Lung (tissue), 11 donors: ENCODE measurements at regions not wholly inside any gene's neighbourhood (a gene's known extent, or its start where the extent isn't known, plus 50 kb on each side); places are given as distances from the start of the nearest gene placed in this dataset.

ENCODE experiments used
- ATAC-seq: fragments of 200-7000 bp; cut with Tn5 transposase; one replicate; pipeline ENCODE4 v1.9.1; 2020; ENCODE audit warnings: moderate number of reproducible peaks; ENCODE audit not compliant: insufficient read depth, low FRiP score
- DNase-seq, 3 donors: peaks; one replicate each; pipeline ENCODE4 v3.0.0-alpha.2; 2013 to 2017
- H3K27ac ChIP-seq, 2 donors: one replicate each; pipeline ENCODE4 v1.5.1; 2013; ENCODE audit warnings: mild to moderate bottlenecking in 2 of 2, moderate library complexity in 2 of 2, control low read depth in 1 of 2, inconsistent platforms in 1 of 2, low read depth in 1 of 2, low read length in 1 of 2
- H3K27me3 ChIP-seq, 3 donors: one replicate each; pipeline ENCODE4 v1.5.1; 2013; ENCODE audit warnings: low read length in 2 of 3; ENCODE audit not compliant: control insufficient read depth in 3 of 3, insufficient read depth in 3 of 3
- H3K36me3 ChIP-seq, 4 donors: one replicate each; pipeline ENCODE4 v1.5.1; 2013; ENCODE audit warnings: low read length in 4 of 4, mild to moderate bottlenecking in 1 of 4, moderate library complexity in 1 of 4; ENCODE audit not compliant: control insufficient read depth in 4 of 4, insufficient read depth in 4 of 4
- H3K4me1 ChIP-seq, 5 donors: one replicate each; pipeline ENCODE4 v1.5.1; 2013; ENCODE audit warnings: low read length in 5 of 5, mild to moderate bottlenecking in 2 of 5, moderate library complexity in 1 of 5; ENCODE audit not compliant: control insufficient read depth in 5 of 5, insufficient read depth in 5 of 5
- H3K4me3 ChIP-seq: one replicate; pipeline ENCODE4 v1.5.1; 2013; ENCODE audit warnings: mild to moderate bottlenecking, control low read depth, moderate library complexity
- H3K9ac ChIP-seq, 2 donors: one replicate each; pipeline ENCODE4 v1.5.1; 2013; ENCODE audit warnings: low read length in 2 of 2, control low read depth in 1 of 2; ENCODE audit not compliant: insufficient read depth in 1 of 2
- H3K9me3 ChIP-seq, 4 donors: one replicate each; pipeline ENCODE4 v1.5.1; 2013; ENCODE audit warnings: low read length in 3 of 4, mild to moderate bottlenecking in 1 of 4, moderate library complexity in 1 of 4; ENCODE audit not compliant: control insufficient read depth in 4 of 4, insufficient read depth in 3 of 4
- CTCF ChIP-seq: IDR thresholded peaks from 2 replicates; pipeline ENCODE4 v1.5.1; 2012; ENCODE audit warnings: mild to moderate bottlenecking; ENCODE audit errors: control extremely low read depth, extremely low read depth
- WGBS, 2 donors: extraction: QIAGEN DNeasy Blood & Tissue Kit; methylation state at CpG; one replicate each; pipeline ENCODE4 v1.1.7; 2013; 5-methylcytosine and 5-hydroxymethylcytosine counted together
- donor health status: control.
- donor health status: control.
- donor health status: Bipolar disorder and iron deficiency.
- donor health status: healthy.
- donor health status: DM: yes; HTN: yes; CAD: no.

GRCh38 chr20:40218316-40218969, 470.6 kb downstream of the MAFB start:
- no peak overlapping the region for H3K27ac ChIP-seq
- no peaks in the 10 kb centered on the region for H3K36me3 ChIP-seq
- no peak overlapping the region for H3K9ac ChIP-seq
- no peaks in the 10 kb centered on the region for H3K27me3 ChIP-seq
- no peak for TF ChIP-seq CTCF
- H3K9me3 ChIP-seq = peaks cover 0 to 3% (median 0%) of the 10 kb centered on the region in 4 donors
- ATAC-seq (no peak), DNase-seq (no peak)
- H3K4me1 ChIP-seq = no peaks in the 10 kb centered on the region
- H3K4me3 ChIP-seq = no peak overlapping the region
- WGBS, 2 donors = 70 to 78% methylated on average over 7 of the region's 7 CpGs

GRCh38 chr20:40207655-40208054, 481.4 kb downstream of the MAFB start:
- Histone ChIP-seq H3K4me3 (no peak overlapping the region), H3K9me3 (no peaks in the 10 kb centered on the region), H3K36me3 (no peaks in the 10 kb centered on the region), H3K27ac (no peak overlapping the region), H3K4me1 (peaks cover 0 to 4% (median 0%) of the 10 kb centered on the region in 5 donors), H3K9ac (no peak overlapping the region), H3K27me3 (no peaks in the 10 kb centered on the region)
- 55 to 81% methylated on average over 1 of the region's 1 CpG for WGBS, 2 donors
- no peak for TF ChIP-seq CTCF
- DNase-seq (peak in 2 of 3 donors; percentile 81 to 84), ATAC-seq (no peak)

GRCh38 chr20:40205971-40206370, 483.1 kb downstream of the MAFB start:
- H3K27me3 ChIP-seq = no peaks in the 10 kb centered on the region
- no peak overlapping the region for H3K27ac ChIP-seq
- H3K9ac ChIP-seq = no peak overlapping the region
- WGBS, 2 donors = 48 to 66% methylated on average over 2 of the region's 2 CpGs
- H3K4me1 ChIP-seq = peaks cover 0 to 4% (median 0%) of the 10 kb centered on the region in 5 donors
- no peak overlapping the region for H3K4me3 ChIP-seq
- TF ChIP-seq CTCF = no peak
- ATAC-seq (no peak), DNase-seq (peak in 2 of 3 donors; percentile 13 to 32)
- H3K9me3 ChIP-seq = no peaks in the 10 kb centered on the region
- no peaks in the 10 kb centered on the region for H3K36me3 ChIP-seq

- TF ChIP-seq CTCF = no peak
- 84 to 96% methylated on average over 1 of the region's 1 CpG for WGBS, 2 donors
Observed at GRCh38 chr20:40203032-40203431, 486.0 kb downstream of the MAFB start.

More at GRCh38 chr20:40203032-40203431, 486.0 kb downstream of the MAFB start:
- Histone ChIP-seq H3K9ac (no peak overlapping the region), H3K27me3 (no peaks in the 10 kb centered on the region), H3K4me1 (peaks cover 0 to 4% (median 2%) of the 10 kb centered on the region in 5 donors), H3K36me3 (no peaks in the 10 kb centered on the region), H3K4me3 (no peak overlapping the region), H3K27ac (no peak overlapping the region), H3K9me3 (no peaks in the 10 kb centered on the region)
- no peak for ATAC-seq
- DNase-seq = no peak
